ENCODE measurements at regions not wholly inside any gene's neighbourhood (a gene's known extent, or its start where the extent isn't known, plus 50 kb on each side); places are given as distances from the start of the nearest gene placed in this dataset.
A peak's percentile ranks its signal among the peaks of the same experiment; 100 is the strongest.

- 0 out of 2 replicates have a peak, but pooled peaks have one; percentile 18 for TF ChIP-seq CTCF (conservative IDR thresholded peaks at IDR 0.05; ENCODE audit: low read depth, low read length)
- no peak for TF ChIP-seq EZH2 (IDR thresholded peaks at IDR 0.05; ENCODE audit: low read length, unreplicated experiment)
- no peak for TF ChIP-seq EZH2phosphoT487 (IDR thresholded peaks at IDR 0.05; ENCODE audit: borderline replicate concordance, low read length)
These were observed 70.6 kb downstream of the PLEKHG1 start for GRCh38 chr6:150670311-150670710.

Measured in PC-3 (cell line).